K562 (cell line): ENCODE measurements at regions not wholly inside any gene's neighbourhood (a gene's known extent, or its start where the extent isn't known, plus 50 kb on each side); places are given as distances from the start of the nearest gene placed in this dataset.

Experiments used
- CC2D1A ChIP-seq: fragments of 450-650 bp; IDR thresholded peaks from 2 replicates; pipeline ENCODE4 v1.6.1; 2017; ENCODE audit warnings: mild to moderate bottlenecking
- CXXC5 ChIP-seq: fragments of 250-450 bp; sonication (Bioruptor Pico); IDR thresholded peaks from 2 replicates; pipeline ENCODE4 v1.8.0; 2022; ENCODE audit warnings: inconsistent platforms, mild to moderate bottlenecking, moderate library complexity
- LARP7 ChIP-seq: fragments of 450-650 bp; IDR thresholded peaks from 2 replicates; pipeline ENCODE4 v1.6.1; 2016
- PURB ChIP-seq: sonication (generic); formaldehyde crosslinking; IDR thresholded peaks from 2 replicates; pipeline ENCODE4 v1.9.0; 2021; ENCODE audit warnings: low read depth, mild to moderate bottlenecking, missing genetic modification reagents
- SMC3 ChIP-seq: conservative IDR thresholded peaks from 2 replicates; pipeline ENCODE4 v1.6.1; 2011; ENCODE audit warnings: low read depth, low read length, improper control_type of control experiment; ENCODE audit not compliant: insufficient read depth
- STAG1 ChIP-seq: sonication (generic); formaldehyde crosslinking; IDR thresholded peaks from 2 replicates; pipeline ENCODE4 v1.5.0; 2020; ENCODE audit warnings: missing genetic modification reagents, borderline replicate concordance
- STAT5B ChIP-seq: fragments of 250-450 bp; sonication (Bioruptor Pico); IDR thresholded peaks from 2 replicates; pipeline ENCODE4 v1.8.0; 2021; ENCODE audit warnings: mild to moderate bottlenecking, inconsistent platforms
- TEAD1 ChIP-seq, 2 experiments: fragments of 450-650 bp in 1 of 2; sonication (generic) in 1 of 2; formaldehyde crosslinking; IDR thresholded peaks; 2 replicates each; pipeline versions ENCODE4 v1.4.0 to v1.8.0; 2020 to 2022; ENCODE audit warnings: mild to moderate bottlenecking in 2 of 2, missing genetic modification reagents in 1 of 2
- TEAD2 ChIP-seq: fragments of 450-650 bp; IDR thresholded peaks from 2 replicates; pipeline ENCODE4 v1.6.1; 2016; ENCODE audit warnings: missing genetic modification characterization, control low read depth, missing compliant biosample characterization
- ZNF324 ChIP-seq: fragments of 250-450 bp; sonication (Bioruptor Pico); IDR thresholded peaks from 2 replicates; pipeline ENCODE4 v1.4.0; 2020; ENCODE audit warnings: mild to moderate bottlenecking
- ZZZ3 ChIP-seq: fragments of 450-650 bp; IDR thresholded peaks from 2 replicates; pipeline ENCODE4 v1.6.1; 2016; ENCODE audit warnings: antibody characterized with exemption, mild to moderate bottlenecking, moderate library complexity
- TF ChIP-seq, protein P1 (sequence below), 2 experiments: fragments of 450-650 bp; formaldehyde crosslinking in 1 of 2; IDR thresholded peaks; 2 replicates each; pipeline versions ENCODE4 v1.4.0 to v1.6.1; 2014 to 2020; ENCODE audit warnings: mild to moderate bottlenecking in 2 of 2, borderline replicate concordance in 1 of 2, low read depth in 1 of 2
- TF ChIP-seq, protein P2 (sequence below): sonication (generic); formaldehyde crosslinking; IDR thresholded peaks from 2 replicates; pipeline ENCODE4 v1.8.1; 2023; ENCODE audit warnings: mild to moderate bottlenecking, missing genetic modification reagents
- TF ChIP-seq, protein P3 (sequence below): fragments of 450-650 bp; IDR thresholded peaks from 2 replicates; pipeline ENCODE4 v1.6.1; 2016; ENCODE audit warnings: missing biosample characterization, missing genetic modification characterization

DNA sequence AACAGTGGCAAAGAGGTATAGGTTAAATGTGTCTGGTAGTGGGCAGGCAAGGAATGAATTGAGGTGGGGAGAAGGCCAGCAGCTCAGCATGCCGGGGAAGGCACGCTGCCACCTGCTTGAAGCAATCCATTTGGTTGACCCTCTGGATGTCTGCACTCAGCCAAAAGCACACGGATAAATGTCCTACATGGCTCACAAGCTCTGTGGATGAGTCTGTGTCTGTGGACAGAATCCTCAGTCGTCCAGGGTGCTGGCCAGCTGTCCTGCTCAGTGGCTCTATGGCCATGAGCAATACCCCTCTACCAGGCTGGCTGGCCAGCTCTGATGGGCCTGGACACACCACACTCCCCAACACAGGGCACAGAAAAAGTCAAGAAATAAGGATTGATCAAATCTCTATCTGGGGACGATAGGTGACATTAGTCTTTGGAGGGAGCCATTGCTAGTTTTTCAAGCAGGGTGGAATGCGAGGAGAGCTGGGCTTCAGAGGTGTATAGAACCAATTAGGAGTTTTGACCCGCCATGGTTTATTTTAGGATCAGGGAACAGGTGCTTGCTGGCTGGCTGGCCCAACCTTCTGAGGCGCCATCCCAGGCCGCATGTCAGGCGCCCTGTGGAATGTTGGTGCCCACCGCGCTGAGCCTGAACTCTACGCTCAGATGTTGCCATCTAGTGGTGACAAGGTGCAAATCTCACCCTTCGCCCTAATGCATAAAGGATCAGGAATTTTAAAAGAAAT, 493.4 kb downstream of the TNS3 start (continued):
- TF ChIP-seq, protein P1, sequence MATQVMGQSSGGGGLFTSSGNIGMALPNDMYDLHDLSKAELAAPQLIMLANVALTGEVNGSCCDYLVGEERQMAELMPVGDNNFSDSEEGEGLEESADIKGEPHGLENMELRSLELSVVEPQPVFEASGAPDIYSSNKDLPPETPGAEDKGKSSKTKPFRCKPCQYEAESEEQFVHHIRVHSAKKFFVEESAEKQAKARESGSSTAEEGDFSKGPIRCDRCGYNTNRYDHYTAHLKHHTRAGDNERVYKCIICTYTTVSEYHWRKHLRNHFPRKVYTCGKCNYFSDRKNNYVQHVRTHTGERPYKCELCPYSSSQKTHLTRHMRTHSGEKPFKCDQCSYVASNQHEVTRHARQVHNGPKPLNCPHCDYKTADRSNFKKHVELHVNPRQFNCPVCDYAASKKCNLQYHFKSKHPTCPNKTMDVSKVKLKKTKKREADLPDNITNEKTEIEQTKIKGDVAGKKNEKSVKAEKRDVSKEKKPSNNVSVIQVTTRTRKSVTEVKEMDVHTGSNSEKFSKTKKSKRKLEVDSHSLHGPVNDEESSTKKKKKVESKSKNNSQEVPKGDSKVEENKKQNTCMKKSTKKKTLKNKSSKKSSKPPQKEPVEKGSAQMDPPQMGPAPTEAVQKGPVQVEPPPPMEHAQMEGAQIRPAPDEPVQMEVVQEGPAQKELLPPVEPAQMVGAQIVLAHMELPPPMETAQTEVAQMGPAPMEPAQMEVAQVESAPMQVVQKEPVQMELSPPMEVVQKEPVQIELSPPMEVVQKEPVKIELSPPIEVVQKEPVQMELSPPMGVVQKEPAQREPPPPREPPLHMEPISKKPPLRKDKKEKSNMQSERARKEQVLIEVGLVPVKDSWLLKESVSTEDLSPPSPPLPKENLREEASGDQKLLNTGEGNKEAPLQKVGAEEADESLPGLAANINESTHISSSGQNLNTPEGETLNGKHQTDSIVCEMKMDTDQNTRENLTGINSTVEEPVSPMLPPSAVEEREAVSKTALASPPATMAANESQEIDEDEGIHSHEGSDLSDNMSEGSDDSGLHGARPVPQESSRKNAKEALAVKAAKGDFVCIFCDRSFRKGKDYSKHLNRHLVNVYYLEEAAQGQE (IDR thresholded peaks at IDR 0.05; ENCODE audit: borderline replicate concordance): peak; percentile 73; the same call in 1 of the 2 replicates
- TF ChIP-seq, protein P1 (CRISPR knock-in tag; IDR thresholded peaks at IDR 0.05; ENCODE audit: low read depth): no peak
- TF ChIP-seq PURB (CRISPR knock-in tag) (no peak), SMC3 (peak; percentile 78), TEAD1 (CRISPR knock-in tag; IDR thresholded peaks at IDR 0.05) (0 out of 4 replicates have a peak, but pooled peaks of 1 of the 2 experiments have one; percentile 33), STAT5B (no peak), ZZZ3 (no peak), STAG1 (CRISPR knock-in tag) (peak; percentile 39; the same call in 1 of the 2 replicates), LARP7 (no peak), CXXC5 (no peak), ZNF324 (no peak), CC2D1A (no peak), TEAD2 (tag) (peak; percentile 44; the same call in 1 of the 2 replicates)
- TF ChIP-seq, protein P2, sequence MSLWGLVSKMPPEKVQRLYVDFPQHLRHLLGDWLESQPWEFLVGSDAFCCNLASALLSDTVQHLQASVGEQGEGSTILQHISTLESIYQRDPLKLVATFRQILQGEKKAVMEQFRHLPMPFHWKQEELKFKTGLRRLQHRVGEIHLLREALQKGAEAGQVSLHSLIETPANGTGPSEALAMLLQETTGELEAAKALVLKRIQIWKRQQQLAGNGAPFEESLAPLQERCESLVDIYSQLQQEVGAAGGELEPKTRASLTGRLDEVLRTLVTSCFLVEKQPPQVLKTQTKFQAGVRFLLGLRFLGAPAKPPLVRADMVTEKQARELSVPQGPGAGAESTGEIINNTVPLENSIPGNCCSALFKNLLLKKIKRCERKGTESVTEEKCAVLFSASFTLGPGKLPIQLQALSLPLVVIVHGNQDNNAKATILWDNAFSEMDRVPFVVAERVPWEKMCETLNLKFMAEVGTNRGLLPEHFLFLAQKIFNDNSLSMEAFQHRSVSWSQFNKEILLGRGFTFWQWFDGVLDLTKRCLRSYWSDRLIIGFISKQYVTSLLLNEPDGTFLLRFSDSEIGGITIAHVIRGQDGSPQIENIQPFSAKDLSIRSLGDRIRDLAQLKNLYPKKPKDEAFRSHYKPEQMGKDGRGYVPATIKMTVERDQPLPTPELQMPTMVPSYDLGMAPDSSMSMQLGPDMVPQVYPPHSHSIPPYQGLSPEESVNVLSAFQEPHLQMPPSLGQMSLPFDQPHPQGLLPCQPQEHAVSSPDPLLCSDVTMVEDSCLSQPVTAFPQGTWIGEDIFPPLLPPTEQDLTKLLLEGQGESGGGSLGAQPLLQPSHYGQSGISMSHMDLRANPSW (CRISPR knock-in tag): no peak
- TF ChIP-seq, protein P3, sequence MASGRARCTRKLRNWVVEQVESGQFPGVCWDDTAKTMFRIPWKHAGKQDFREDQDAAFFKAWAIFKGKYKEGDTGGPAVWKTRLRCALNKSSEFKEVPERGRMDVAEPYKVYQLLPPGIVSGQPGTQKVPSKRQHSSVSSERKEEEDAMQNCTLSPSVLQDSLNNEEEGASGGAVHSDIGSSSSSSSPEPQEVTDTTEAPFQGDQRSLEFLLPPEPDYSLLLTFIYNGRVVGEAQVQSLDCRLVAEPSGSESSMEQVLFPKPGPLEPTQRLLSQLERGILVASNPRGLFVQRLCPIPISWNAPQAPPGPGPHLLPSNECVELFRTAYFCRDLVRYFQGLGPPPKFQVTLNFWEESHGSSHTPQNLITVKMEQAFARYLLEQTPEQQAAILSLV (tag): no peak
